T follicular helper cell (primary cell): ENCODE measurements at regions not wholly inside any gene's neighbourhood (a gene's known extent, or its start where the extent isn't known, plus 50 kb on each side); places are given as distances from the start of the nearest gene placed in this dataset.
A peak's percentile ranks its signal among the peaks of the same experiment; 100 is the strongest.

Experiments
- DNase-seq: peaks from one replicate; pipeline ENCODE4 v3.0.0-alpha.2; 2020; ENCODE audit warnings: low read depth

DNA sequence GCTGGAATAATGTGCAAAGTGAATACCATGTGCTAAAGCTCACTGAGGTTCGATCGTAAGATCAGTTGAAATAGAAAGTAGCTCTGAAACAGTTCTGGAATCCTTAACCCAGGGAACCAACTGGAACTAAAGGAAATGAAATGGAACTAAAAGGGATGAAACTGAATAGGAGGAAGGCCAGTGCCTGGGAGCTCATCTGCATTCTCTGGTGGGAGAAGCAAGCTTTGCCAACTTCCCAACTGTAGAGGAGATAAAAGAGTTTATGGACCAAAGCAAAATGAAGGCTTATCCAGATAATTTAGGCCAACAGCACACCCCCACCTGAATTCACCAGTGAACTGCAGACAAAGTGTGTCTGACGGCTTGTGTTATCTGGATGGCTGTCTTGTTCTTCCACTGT lies 188.6 kb upstream of the HABP2 start:
- DNase-seq: no peak

DNA sequence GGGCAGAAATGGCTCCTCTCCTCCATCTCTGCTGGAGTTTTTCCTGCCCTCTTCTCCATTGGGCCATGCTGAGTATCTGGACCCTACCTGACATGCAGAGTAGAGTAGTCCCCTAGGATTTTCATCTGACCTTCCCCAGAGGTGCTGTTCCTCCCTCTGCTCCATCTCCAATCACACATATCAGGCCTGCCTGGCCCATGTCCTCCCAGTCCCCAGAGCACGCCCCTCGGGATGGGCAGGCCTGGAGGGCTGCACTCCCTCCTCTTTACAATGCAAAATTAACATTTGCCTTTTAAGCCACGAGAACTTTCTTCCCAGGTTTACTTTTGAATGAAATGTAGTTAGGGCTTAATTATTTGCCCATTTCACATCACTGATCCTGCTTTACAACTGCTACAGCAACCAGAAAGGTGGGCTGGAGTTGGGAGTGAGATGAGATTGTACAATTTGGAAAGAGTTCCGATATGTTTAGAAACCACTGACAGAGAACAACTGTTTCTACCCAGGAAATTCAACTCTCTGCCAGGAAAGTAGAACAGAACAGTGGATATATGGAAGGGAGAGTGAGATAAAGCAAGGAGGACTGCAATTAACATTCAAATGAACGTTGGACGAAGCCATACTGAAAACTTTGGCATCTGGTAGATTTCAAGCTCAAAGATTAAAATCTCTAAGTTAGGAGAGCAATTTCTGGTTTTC lies 184.0 kb upstream of the HABP2 start:
- DNase-seq: no peak

DNA sequence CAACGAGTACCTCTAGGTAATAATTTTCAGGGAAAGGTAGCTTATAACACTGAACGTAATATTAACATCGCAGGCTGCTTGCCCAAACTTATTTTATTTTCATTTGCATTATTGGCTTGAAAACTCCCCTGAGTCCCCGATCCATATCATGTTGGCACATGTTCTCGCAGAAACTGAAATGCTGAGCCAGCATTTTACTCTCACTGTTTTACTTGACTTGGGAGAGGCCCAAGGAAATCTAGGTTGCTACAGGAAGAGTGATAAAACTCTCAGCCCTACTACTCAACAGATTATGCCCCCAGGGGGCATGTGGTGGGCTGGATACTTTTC lies 183.5 kb upstream of the HABP2 start:
- no peak for DNase-seq

DNA sequence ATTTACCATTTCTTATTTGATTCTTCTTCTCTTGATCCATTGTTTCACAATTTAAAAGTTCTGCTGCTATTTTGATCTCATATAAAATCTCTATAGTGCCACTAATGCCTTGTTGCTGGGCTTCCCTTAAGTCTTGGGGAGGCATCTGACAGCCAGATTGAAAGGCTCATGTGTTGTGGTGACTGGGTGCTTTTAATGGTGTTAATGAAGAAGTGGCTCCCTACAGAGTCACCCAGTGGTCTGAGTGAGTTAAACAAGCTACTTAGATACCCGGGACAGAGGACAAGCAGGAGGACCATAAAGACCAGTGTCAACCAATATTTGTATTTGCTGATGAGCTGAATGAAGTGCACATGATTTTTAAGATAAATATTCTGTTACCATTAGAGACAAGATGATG lies 176.4 kb upstream of the HABP2 start:
- no peak for DNase-seq

DNA sequence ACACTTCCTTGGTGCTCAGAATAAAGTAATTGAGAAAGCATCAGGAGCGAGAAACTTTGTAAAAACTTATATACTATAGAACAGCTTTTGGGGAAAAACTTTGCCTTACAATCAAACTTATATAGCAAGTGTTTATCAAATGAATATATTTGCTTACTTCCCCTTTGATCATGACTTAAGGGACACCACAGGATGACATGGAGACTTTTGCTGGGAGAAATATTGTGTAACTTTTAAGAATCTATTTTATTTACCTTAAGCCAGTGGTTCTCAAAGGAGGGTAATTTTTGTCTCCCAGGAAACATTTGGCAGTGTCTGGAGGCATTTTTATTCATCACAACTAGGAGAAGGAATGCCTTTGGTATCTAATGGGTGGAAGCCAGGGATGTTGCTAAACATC lies 173.8 kb upstream of the HABP2 start:
- no peak for DNase-seq

DNA sequence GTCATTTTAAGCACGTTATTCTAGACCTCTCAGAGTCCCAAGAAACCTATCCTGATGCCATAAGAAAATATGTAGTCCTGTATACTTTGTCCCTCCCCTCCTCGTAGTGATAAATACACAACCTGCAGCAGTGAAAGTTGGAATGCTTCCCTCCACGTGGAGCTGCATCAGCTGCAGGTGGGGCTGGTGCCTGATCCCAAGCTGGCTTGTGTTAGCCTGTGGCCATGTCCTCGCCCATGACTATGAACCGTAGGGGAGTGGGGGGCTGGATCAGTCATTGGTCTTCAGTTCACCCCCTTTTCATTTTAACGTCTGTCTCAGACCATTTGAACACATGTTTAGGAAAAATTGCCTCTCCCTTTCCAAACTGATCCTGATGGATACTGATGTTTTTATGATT lies 171.4 kb upstream of the HABP2 start:
- DNase-seq: no peak

DNA sequence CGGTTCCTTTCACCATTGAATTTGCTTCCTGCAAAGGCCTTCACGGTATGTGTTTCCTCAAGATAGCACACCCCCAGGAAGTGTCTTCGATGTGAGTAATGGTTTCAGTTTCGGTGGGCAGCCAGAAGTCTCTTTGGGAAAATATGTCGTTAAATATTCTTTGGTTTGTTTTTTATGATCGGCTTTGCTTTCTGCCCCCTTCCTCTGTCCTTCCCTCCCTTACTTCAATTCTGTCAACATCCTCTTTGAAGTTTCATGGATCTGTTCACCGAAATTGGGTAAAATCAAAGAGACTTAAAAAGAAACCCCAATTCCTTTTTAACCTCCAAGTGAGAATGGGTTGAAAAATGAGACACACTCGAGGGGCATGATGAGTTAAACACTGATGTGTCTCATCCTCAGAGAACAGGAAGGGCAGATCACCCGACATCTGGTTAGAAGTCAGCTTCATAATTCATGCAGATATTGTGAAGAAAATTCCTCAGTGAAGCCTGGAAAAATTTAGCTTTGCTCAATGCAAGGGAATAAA lies 170.8 kb upstream of the HABP2 start:
- no peak for DNase-seq

DNA sequence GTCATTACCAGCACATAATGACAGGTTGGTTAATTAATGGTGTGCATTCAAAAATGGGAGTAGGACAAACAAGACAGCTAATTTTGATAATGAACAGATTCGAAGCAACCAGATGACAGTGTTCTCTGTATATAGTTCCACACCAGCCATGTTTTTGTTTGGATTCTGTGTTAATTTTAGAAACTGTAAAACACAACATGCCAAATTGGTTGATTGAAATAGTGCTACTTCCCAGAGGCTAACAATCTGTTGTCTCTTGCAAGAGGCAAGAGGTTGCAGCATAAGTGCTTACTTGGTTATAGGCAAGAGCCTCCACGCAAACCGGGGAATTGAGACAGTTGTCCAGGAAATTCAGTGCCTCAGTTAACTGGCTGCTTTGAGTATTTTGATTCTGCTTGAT lies 170.2 kb upstream of the HABP2 start:
- no peak for DNase-seq

DNA sequence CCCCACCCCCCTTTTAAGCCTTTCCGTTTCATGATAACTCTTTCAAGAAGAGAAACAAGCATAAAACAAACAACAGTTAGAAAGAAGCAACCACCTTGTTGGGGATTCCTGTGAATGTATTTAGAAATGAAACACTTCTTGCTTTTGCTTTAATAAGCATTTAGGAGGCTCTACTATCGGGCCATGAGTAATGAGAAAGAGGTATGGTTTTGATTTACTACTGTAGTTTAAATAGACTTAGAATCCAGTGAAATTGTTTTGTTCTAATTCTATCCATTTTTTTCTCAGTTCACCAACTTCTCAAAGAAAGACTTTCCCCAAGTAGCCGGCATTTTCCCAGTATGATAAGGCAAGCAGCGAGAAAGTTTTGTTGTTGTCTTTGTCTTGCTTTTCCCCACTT lies 168.7 kb upstream of the HABP2 start:
- DNase-seq: no peak

DNA sequence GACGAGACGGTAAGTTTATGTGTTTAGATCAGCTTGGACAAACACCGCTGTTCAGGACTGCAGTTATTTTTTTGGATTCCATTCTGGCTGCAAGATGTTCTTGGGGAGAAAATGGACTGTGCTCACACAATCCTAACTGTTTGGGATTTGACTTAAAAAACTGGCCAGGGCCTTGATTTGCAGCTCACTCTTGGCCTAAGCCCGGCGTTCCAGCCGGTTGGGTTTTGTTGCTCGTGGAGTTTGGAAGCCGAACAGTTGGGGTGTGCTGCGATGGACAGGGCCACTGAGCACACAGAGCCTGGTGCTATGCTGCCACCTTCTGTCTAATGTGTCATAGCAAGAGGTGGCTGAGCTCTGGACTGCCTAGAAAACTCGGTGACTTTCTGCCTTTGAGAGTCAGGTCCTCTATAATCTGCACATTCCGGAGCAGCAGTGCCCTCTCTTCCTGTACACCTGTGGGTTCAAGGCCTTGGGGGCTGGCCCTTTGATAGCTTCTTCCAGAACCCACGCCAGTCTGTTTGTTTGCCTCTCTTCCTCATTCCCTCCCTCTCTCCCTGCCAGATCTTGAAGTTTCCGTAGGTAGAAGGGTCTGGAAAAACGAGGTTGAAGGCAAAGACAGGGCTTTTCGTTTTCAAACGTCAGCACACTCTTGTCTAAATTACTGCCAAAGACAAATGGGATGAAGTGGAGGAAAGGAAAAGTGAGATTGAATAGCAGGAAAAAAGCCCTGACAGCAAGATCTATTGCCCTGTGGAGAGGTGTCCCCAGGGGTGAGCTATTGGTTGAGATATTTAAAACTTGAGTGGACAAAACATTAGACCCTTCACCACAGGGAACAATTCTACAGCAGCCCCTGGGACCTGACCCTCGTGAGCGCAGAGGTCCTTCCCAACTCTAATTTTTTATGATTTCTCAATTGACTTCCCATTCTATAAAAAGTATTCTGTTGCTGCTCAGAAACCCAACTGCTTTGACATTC lies 167.5 kb upstream of the HABP2 start:
- DNase-seq: peak; percentile 24

DNA sequence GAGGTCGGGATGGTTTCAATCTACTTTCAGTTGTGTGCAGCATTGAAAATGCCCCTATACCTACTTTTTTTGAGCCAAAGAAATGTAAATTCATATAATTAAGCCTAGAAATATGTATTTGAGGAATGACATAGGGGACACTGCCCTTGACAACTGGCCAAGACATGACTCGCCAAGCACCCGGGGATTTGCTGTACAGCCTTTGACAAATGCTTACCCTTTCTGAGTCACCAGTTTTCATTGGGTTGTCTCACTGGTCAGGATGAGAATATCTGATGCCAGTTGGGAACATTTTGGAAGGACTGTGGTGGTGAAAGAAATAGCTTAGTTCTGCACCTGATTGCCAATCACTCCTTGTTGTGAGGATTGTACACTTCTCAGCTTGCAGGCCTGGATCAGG lies 166.8 kb upstream of the HABP2 start:
- no peak for DNase-seq

DNA sequence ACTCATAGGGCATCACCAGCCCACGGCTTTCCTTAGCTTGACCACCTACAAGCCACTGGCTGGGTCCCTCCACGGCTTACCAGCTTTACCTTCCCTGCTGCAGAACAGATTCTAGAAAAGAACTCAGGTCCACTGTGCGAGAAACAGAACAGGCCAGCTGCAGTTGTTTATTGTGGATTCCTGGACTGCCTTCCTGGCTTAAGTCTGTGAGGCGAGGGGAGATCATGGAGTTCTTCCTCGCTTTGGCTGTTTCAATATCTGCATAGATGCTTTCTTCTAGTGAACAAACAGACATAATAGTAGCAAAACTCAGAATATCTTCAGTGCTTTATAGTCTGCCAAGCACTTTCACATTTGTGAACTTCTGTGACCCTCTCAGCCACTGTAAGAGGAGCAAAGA lies 162.9 kb upstream of the HABP2 start:
- DNase-seq: no peak

DNA sequence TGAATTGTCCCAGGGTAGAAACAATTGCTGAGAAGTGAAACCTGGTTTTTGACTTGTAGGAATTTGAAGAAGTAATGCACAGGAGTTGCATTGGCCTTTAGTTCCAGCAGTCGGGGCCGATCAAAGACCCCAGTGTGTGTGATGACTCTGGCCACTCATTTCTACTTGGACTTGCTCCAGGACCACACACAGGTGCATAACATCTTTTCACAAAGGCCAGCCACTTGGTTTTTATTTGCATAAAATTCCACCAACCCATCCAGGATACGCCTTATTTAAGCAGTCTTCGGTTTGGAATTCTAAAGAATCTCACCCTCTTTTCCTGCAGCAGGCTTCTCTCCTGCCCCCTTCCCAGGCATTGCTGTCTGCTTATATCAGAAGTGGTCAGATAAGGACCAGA lies 162.0 kb upstream of the HABP2 start:
- no peak for DNase-seq

DNA sequence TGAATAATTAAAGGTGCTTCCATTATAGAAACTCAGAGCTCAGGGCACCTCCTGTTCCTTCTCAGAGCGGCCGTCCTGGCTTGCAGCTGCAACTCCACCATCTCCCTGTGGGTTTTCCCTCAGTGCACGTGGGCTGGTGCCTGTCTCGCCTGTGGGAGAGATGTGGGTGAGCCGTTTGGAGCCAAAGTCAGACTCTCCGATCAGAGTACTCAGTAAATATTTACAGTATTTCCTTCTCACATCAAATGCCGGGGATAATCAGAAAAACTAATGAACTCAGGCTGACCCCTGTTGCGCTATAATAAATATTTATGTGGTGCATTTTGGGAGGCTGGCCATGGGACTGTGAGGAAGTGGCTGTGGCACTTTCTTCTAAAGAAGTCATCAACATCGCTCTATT lies 155.8 kb upstream of the HABP2 start:
- DNase-seq: no peak

DNA sequence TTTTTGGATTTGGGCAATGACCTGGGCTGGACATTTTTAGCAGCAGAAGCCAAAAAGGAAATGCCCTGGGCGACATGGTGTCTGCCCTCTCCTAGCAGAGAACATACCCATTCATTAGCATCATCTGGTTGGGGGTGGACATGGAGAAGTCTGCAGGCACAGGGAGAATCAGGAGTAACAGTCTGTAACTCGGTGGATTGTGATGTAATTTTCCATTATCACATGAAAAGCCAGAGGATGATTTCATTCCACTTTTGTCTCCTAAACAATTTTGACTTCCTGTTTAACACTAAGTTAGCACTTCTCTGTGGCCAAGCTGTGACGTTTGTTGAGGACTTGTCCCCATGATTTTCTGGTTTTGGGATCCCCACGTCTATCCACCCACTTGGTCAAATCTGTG lies 153.8 kb upstream of the HABP2 start:
- no peak for DNase-seq

DNA sequence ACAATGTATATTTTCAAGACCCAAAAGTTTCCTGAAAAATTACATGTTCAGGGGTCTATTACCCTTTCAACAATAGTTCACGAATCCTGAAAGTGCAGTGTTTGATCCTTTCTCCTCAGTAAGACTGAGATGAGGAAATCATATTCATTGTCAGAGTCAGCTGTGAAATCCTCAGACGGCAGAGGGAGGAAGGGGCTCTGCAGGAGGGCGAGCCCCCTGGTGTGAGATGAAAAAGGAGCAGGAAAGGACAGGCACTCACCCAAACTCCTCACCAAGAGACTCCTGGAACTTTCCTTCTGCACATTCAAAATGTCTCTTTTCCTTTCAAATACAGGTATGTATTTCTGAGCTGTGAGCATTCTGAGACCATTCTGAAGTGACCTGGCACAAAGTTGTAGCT lies 150.3 kb upstream of the HABP2 start:
- DNase-seq: no peak

DNA sequence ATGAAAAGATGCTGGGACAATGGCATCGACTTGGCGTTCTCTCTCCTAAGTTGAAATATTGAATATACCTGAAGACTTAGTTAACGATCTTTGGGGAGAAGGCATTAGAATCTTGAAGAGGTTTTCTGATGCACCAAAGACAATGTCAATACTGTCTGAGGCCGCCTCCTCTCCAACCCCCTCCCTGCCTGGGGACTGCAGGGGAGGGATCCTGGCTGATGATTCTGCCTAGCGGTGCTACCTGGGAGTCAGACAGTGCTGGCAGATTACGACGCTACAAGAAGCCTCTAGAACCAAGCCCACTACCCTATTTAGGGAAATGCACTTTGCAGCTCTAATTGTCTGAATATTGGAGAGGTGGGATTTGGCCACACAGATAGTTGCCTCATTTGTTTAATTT lies 145.6 kb upstream of the HABP2 start:
- no peak for DNase-seq

DNA sequence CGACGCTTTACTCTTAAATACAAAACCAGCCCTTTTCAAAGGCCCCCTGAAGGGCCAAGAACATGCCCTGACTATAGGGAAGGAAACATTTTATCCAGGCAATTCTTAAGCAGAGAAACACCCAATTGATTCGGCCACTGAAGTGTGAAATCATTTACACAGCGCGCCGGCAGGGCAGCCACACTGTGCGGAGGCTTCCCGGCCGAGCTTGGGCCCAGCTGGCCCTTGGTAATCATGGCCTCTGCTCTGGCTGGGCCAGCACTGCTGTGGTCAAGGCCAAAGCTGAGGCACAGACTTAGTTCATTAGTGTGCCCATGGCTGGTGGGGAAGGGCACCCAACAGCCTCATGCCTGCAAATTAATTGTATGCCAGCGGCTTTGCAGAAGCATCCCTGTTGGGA lies 143.7 kb upstream of the HABP2 start:
- no peak for DNase-seq

DNA sequence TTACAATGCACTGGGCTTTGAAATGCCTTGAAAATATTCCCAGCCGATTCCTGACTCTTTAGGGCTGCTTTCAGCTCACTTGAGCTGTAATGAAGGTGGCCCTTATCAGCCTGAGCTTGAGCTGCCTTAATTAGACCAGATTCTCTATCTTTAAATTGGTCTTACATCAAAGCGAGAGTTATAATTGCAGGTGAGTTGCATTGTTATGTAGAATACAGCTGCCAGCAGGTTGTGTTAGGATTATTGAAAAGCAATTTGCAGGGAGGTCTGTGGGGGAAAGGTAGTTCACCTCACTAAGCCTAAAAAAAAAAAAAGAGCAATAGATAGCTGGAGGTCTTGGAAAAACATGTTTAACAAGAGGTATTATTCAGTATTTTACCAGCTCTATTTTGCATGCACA lies 142.2 kb upstream of the HABP2 start:
- DNase-seq: no peak

DNA sequence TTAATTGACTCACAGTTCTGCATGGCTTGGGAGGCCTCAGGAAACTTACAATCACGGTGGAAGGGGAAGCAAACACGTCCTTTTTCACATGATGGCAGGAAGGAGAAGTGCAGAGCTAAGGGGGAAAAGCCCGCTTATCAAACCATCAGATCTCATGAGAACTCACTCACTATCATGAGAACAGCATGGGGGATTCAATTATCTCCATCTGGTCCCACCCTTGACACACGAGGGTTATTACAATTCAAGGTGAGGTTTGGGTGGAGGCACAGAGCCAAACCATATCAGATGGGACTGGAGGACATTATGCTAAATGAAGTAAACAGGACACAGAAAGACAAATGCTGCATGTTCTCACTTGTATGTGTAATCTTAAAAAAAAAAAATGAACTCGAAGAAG lies 141.4 kb upstream of the HABP2 start:
- no peak for DNase-seq

DNA sequence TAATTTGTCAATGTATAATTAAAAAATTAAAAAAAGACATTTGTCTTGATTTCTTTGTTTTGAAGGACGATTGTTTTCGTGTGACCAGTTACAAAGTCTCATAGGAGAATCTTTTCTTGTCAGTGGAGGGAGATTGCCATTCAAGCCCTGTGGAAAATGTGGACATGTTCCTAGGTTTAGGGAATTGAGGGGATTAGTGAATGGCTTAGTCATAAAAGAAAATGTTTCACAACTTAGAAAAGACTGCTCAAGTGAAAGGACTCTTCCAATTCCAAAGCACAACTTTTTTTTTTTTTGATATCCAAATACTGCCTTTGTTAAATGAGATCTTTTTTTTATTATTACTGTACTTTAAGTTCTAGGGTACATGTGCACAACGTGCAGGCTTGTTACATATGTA lies 140.7 kb upstream of the HABP2 start:
- no peak for DNase-seq

DNA sequence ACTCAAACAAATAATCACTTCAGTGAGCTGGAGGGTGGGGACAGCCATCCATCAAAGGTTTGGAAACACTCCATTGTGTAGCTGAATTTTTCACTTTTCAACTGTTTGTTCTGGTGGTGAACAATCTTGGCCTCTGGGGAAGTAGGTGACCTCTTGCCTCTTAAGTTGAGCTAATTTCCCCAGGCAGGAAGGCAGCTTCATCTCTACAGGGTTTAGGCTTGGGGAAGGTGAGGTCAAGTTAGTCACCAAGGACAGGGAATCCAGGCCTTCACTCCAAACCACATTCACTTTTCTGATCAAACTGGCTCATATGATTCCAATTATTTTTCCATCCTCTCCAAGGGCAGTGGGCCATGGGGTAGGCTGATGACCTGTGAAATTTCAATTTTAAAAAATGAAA lies 138.3 kb upstream of the HABP2 start:
- no peak for DNase-seq

DNA sequence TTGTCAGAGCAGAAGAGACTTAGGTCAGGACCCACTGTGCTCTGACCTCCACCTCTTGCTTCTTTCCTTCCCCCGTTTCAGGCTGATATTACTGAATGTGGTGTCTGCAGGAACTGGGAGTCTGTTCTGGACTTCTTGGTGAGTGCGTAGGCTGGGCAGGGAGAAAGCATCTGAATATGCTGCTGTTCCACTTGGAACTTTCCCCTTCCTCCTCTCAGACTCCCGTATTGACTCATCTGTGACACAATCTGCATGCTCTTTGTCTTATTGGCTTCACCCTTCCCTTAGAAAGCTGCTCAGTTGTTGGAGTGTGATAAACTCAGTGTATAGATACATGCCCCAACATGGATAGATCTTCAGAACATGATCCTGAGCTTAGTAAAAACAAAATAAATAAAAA lies 137.6 kb upstream of the HABP2 start:
- no peak for DNase-seq
